GM12864 (cell line): ENCODE measurements at regions not wholly inside any gene's neighbourhood (a gene's known extent, or its start where the extent isn't known, plus 50 kb on each side); places are given as distances from the start of the nearest gene placed in this dataset.

ENCODE experiments used
- DNase-seq: peaks from one replicate; pipeline ENCODE4 v3.0.0-alpha.2; 2011; ENCODE audit warnings: low read depth
- H3K4me3 ChIP-seq: 2 replicates; pipeline ENCODE4 v1.5.1; 2011; ENCODE audit warnings: mild to moderate bottlenecking, low read depth, low read length, control low read depth
- TF ChIP-seq, protein P1 (sequence below): IDR thresholded peaks from 2 replicates; pipeline ENCODE4 v1.5.1; 2011; ENCODE audit warnings: low read depth, mild to moderate bottlenecking, moderate library complexity, low read length, control low read depth, inconsistent platforms; ENCODE audit errors: missing control alignments

DNA sequence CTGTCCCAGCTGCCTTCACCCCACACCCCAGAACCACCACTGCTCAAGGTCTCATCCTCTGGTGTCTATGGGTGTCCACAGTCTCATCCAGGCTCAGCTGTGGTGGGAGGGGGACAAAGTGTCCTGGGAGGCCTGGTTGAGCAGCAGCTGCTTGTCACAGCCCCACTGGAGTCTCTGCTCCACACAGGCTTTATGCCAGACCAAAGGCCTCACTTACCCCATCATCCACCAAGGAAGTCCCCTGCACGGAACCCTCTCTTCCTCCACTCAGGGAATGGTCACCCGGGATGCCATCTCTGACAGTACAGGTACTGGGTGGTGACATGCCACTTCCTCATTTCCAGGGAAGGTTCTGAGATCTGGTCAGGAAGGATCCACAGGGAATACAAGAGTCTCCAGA, 925.4 kb upstream of the ZNF722 start:
- DNase-seq: no peak
- H3K4me3 ChIP-seq: no peak overlapping the region
- TF ChIP-seq, protein P1, sequence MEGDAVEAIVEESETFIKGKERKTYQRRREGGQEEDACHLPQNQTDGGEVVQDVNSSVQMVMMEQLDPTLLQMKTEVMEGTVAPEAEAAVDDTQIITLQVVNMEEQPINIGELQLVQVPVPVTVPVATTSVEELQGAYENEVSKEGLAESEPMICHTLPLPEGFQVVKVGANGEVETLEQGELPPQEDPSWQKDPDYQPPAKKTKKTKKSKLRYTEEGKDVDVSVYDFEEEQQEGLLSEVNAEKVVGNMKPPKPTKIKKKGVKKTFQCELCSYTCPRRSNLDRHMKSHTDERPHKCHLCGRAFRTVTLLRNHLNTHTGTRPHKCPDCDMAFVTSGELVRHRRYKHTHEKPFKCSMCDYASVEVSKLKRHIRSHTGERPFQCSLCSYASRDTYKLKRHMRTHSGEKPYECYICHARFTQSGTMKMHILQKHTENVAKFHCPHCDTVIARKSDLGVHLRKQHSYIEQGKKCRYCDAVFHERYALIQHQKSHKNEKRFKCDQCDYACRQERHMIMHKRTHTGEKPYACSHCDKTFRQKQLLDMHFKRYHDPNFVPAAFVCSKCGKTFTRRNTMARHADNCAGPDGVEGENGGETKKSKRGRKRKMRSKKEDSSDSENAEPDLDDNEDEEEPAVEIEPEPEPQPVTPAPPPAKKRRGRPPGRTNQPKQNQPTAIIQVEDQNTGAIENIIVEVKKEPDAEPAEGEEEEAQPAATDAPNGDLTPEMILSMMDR: no peak

DNA sequence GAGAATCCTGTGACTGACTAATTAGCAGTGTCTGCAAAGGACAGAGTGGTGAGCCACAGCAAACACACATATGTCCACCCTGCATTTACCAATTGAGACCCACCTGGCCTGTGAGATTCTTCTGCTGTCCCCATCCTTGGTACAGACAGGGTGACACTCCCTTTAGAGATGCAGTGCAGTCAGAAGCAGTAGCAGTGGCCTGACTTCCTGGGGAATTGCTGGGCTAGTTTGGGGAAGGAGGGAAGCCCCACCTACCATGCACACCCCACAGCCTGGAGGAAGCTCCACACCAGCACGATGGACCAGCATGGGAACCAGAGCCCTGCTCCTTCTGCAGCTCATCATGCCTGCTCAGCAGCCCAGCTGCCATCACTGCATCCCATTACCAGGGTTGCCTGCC, 924.9 kb upstream of the ZNF722 start:
- no peak for DNase-seq
- TF ChIP-seq, protein P1: no peak
- no peak overlapping the region for H3K4me3 ChIP-seq

DNA sequence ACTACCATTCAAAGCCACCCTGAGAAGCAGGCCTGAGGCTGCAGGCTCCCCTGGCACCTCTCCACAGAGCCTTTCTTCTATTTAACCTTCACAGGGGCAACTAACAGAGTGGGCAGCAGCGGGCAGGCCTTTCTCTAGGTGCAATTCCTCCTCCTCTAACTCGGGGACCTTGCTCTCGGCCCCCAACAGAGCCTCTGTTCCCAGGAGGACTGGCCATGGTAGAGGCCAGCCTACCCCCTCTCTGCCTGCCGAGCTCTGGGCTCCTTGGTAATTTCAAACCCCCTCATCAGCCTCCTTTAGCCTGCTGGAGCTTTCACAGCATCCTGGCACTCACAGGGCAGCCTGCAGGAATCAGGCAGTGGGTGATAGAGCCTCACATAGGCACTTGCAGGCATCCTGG, 920.8 kb upstream of the ZNF722 start:
- TF ChIP-seq, protein P1: no peak

DNA sequence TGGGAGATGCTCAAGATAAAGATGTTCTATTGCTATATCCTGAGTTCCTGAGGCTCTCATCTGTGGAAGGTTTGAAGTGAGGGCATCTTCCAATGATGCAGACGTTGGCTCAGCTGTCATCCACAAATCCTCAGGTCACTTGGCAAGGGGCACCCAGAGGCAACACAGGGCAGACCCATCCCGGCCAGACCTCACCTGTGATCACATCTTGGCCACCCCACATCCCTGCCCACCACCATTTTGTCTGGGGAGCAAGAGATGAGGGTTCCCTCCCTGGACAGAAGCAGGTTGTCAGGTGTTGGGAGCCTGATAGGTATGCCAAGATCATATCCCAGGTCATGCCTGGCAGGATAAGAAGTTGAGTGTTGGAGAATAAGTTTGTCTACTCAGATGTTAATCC, 918.2 kb upstream of the ZNF722 start:
- TF ChIP-seq, protein P1: no peak
- no peak for DNase-seq
- no peak overlapping the region for H3K4me3 ChIP-seq

More for the DNA sequence above, 920.8 kb upstream of the ZNF722 start:
- DNase-seq: no peak
- no peak overlapping the region for H3K4me3 ChIP-seq

DNA sequence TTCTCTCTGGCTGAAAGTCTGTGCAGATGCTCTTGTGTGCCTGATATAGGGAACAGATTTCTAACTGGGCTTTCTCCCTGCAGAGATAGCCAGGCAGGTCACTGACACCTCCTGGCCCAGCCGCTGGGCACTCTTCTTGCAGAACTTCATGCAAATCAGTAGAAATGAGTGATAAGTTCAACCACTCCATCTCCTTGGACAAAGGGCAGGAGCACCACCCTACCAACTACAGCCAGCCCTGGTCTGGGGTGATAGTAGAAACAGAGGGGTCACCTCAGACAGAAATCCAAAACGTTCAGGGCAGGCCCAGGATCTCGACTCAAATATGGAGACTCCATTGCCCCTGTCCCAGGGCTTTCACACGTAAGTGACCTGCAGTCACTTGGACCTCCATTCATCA, 917.8 kb upstream of the ZNF722 start:
- no peak overlapping the region for H3K4me3 ChIP-seq
- no peak for DNase-seq
- TF ChIP-seq, protein P1: no peak

DNA sequence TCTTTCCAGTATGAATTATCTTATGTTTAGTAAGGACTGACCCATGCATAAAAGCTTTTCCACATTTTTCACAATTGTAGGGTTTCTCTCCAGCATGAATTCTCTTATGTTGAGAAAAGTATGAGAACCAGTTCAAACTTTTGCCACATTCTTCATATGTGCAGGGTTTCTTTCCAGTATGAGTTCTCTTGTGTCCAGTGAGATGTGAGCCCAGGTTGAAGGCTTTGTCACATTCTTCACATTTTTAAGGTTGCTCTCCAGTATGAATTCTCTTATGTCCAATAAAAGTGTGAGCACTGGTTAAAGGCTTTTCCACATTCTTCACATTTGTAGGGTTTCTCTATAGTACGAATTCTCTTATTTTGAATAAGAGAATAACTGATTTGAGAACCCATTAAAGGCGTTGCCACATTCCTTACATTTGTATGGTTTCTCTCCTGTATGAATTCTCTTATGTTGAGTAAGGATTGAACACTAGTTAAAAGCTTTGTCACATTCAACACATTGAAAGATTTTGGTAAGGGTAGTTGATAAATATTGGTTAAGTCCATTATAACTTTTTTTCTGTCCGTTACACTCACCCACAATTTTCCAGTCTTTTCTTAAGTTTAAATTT, 911.0 kb upstream of the ZNF722 start:
- TF ChIP-seq, protein P1: no peak
- DNase-seq: no peak
- H3K4me3 ChIP-seq: no peak overlapping the region

DNA sequence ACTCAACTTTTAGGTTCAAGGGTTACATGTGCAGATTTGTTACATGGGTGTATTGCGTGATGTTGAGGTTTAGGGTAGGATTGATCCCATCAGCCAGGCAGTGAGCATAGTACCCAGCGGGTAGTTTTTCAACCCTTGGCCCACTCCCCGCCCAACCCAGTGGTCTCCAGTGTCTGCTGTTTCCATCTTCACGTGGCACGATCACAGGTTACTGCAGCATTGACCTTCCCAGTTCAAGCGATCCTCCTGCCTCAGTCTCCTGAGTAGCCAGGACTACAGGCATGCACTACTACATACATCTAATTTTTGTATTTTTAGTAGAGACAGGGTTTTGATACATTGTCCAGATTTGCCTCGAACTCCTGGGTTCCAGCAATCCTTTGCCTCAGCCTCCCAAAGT, 905.7 kb upstream of the ZNF722 start:
- H3K4me3 ChIP-seq: no peak overlapping the region
- DNase-seq: no peak
- TF ChIP-seq, protein P1: no peak
